Tibial nerve (tissue), 4 donors: ENCODE measurements at regions not wholly inside any gene's neighbourhood (a gene's known extent, or its start where the extent isn't known, plus 50 kb on each side); places are given as distances from the start of the nearest gene placed in this dataset.

ENCODE experiments used
- DNase-seq, 2 donors: peaks; one replicate each; pipeline ENCODE4 v3.0.0-alpha.2; 2019; ENCODE audit warnings: low spot score in 2 of 2
- H3K27ac ChIP-seq, 4 donors: fragments of 200-600 bp; sonication (generic) in 3 of 4; one replicate each; pipeline ENCODE4 v1.5.1; 2017 to 2019; ENCODE audit warnings: mild to moderate bottlenecking in 1 of 4
- H3K27me3 ChIP-seq, 2 donors: fragments of 200-600 bp; sonication (generic) in 1 of 2; one replicate each; pipeline versions ENCODE4 v1.5.1 to v1.6.0; 2017 to 2019
- H3K36me3 ChIP-seq, 3 donors: fragments of 200-600 bp; sonication (generic); one replicate each; pipeline ENCODE4 v1.5.1; 2018 to 2019
- H3K4me1 ChIP-seq, 4 donors: fragments of 200-600 bp; sonication (generic) in 3 of 4; one replicate each; pipeline ENCODE4 v1.5.1; 2017 to 2019
- H3K4me3 ChIP-seq, 4 donors: fragments of 200-600 bp; sonication (generic) in 3 of 4; one replicate each; pipeline ENCODE4 v1.5.1; 2017 to 2019; ENCODE audit warnings: mild to moderate bottlenecking in 1 of 4, moderate library complexity in 1 of 4
- H3K9me3 ChIP-seq, 4 donors: fragments of 200-600 bp; sonication (generic) in 3 of 4; one replicate each; pipeline ENCODE4 v1.5.1; 2017 to 2019
- CTCF ChIP-seq, 5 experiments: fragments of 200-600 bp in 3 of 5; fragments of 450-650 bp in 2 of 5; sonication (generic) in 3 of 5; IDR thresholded peaks; one replicate each; pipeline ENCODE4 v1.5.1; 2016 to 2019; ENCODE audit warnings: antibody characterized with exemption in 5 of 5, mild to moderate bottlenecking in 3 of 5, moderate library complexity in 2 of 5
- EP300 ChIP-seq, 2 donors: sonication (generic); formaldehyde crosslinking; IDR thresholded peaks; one replicate each; pipeline ENCODE4 v1.6.1; 2017; ENCODE audit warnings: antibody characterized with exemption in 2 of 2, mild to moderate bottlenecking in 1 of 2
- POLR2A ChIP-seq, 2 donors: fragments of 450-650 bp; IDR thresholded peaks; one replicate each; pipeline ENCODE4 v1.6.1; 2017; ENCODE audit warnings: antibody characterized with exemption in 2 of 2, mild to moderate bottlenecking in 2 of 2, moderate library complexity in 2 of 2
- WGBS, 2 donors: methylation state at CpG; one replicate each; pipeline ENCODE4 v1.1.5; 2018; 5-methylcytosine and 5-hydroxymethylcytosine counted together

GRCh38 chr10:4208499-4208898, 423.5 kb upstream of the KLF6 start:
- 64 to 66% methylated on average over 5 of the region's 5 CpGs for WGBS, 2 donors
- TF ChIP-seq POLR2A (IDR thresholded peaks at IDR 0.05) (no peak), EP300 (IDR thresholded peaks at IDR 0.05) (no peak), CTCF (IDR thresholded peaks at IDR 0.05) (no peak)
- no peak for DNase-seq
- H3K27me3 ChIP-seq, result no peaks in the 10 kb centered on the region
- H3K36me3 ChIP-seq, result no peaks in the 10 kb centered on the region
- H3K27ac ChIP-seq, result peak overlapping the region in 2 of 4 donors; percentile 23
- no peaks in the 10 kb centered on the region for H3K9me3 ChIP-seq
- peaks cover 0 to 5% (median 0%) of the 10 kb centered on the region in 4 donors for H3K4me1 ChIP-seq
- no peak overlapping the region for H3K4me3 ChIP-seq

DNA sequence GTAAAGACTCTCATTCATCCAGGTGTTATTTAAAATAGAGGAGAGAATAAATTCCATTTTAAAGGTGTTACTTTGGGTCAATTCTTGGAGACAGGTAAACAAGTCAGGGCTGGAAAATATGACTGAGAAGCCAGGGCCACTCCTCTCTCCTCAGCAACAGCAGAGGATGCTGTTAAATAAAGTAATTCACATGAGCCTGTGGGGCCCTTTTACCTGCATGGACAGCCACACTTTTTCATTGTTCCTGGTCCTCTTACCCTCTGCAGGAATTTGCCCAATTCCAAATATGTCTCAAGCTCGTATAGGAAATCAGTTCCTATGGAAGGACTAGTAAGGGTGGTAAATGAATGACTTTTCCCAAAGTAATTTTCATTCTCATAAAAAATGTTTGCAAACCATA, 420.1 kb upstream of the KLF6 start:
- 87 to 90% methylated on average over 1 of the region's 1 CpG for WGBS, 2 donors
- Histone ChIP-seq H3K27ac (no peak overlapping the region), H3K4me1 (peaks cover 0 to 5% (median 0%) of the 10 kb centered on the region in 4 donors), H3K36me3 (no peaks in the 10 kb centered on the region), H3K4me3 (no peak overlapping the region), H3K9me3 (no peaks in the 10 kb centered on the region), H3K27me3 (no peaks in the 10 kb centered on the region)
- no peak for TF ChIP-seq CTCF (IDR thresholded peaks at IDR 0.05)
- no peak for TF ChIP-seq POLR2A (IDR thresholded peaks at IDR 0.05)
- TF ChIP-seq EP300 (IDR thresholded peaks at IDR 0.05), result no peak
- no peak for DNase-seq

DNA sequence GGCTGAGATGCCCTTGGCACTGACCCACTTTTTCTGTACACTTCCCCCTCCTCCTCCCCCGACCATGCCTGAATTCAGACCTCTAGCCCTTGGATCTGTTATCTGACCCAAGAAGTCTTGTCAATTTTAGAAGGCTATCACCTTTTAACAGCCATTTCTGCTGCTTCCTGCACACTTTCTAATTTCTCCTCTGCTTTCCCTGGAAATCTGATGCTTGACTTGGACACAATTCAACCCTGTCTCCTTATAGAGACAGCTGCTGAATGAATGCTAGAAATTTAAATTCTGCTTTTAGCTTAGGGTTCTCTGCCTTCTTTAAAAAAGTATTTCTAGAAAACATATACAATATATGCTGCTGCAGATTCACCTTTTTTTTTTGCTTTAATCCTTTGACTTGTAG, 417.9 kb upstream of the KLF6 start:
- no peak for DNase-seq
- H3K9me3 ChIP-seq, result no peaks in the 10 kb centered on the region
- WGBS, 2 donors, result 50 to 58% methylated on average over 1 of the region's 1 CpG
- no peak overlapping the region for H3K27ac ChIP-seq
- no peaks in the 10 kb centered on the region for H3K27me3 ChIP-seq
- no peaks in the 10 kb centered on the region for H3K36me3 ChIP-seq
- peaks cover 0 to 1% (median 0%) of the 10 kb centered on the region in 4 donors for H3K4me1 ChIP-seq
- no peak for TF ChIP-seq EP300 (IDR thresholded peaks at IDR 0.05)
- H3K4me3 ChIP-seq, result no peak overlapping the region

DNA sequence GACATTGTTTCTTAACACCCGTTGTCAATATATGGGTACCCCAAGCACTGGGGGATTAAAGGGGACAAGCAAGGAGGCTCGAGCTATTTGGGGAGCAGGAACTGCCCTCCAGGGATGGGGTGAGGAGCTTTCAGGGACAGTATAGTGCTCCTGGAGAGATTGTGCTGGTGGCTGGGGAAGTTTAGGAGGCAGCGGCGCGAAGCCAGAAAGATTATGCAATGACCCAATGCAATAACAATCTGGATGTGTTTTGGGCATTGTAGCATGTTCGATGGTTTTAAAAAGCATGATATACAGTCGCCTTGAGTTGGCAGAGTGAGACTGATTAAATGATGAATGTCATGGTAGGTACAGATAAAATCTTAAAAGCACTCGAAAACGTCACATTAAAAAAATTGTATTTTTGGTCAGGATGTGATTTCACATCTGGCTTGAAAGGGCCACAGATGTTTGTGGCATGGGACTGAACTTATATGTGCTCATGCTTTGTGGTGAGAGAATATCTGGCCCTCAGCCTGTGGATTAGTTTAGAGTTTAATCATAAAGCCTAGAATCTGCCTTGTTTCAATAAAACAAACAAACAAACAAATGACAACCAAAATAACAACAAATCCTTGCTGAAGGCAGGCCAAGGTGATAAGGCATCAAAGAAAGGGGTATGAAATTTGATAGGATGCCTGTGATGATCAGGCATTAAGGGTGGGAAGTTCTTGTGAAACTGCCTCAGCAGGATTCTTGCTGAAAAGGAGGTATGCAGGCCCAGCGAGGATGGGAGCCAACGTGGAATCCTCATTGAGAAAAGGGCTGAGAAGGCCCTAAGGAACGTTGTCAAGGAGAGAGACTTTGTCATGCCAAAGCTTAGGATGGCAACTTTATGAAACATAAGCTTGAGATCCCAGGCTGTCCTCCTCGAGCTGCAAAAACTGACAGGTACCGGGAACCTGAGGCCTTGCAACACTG, 417.1 kb upstream of the KLF6 start:
- DNase-seq, result no peak
- H3K27ac ChIP-seq, result no peak overlapping the region
- TF ChIP-seq POLR2A (IDR thresholded peaks at IDR 0.05) (no peak), EP300 (IDR thresholded peaks at IDR 0.05) (no peak), CTCF (IDR thresholded peaks at IDR 0.05) (no peak)

DNA sequence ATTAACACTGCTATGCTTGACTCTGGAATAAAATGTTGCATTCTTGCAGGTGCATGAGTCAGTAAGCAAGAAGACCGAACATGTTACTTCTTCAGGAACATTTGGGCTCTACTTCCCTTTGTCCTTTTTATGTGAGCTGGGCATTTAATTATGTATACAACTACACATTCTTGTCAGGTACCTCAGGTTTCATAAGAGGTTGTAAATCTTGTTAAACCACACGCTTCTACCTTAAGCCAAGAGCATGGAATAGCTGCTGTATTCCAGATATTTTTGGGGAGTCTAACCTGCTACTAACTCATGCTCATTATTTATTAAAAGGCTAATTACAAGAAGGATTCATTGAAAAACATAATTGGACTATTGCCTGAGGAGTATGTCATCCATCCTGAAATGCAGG, 414.2 kb upstream of the KLF6 start:
- Histone ChIP-seq H3K27me3 (no peaks in the 10 kb centered on the region), H3K9me3 (no peaks in the 10 kb centered on the region), H3K4me1 (peaks cover 0 to 20% (median 0%) of the 10 kb centered on the region in 4 donors), H3K36me3 (no peaks in the 10 kb centered on the region), H3K4me3 (no peak overlapping the region), H3K27ac (no peak overlapping the region)
- no peak for TF ChIP-seq POLR2A (IDR thresholded peaks at IDR 0.05)
- no peak for TF ChIP-seq CTCF (IDR thresholded peaks at IDR 0.05)
- TF ChIP-seq EP300 (IDR thresholded peaks at IDR 0.05), result no peak
- DNase-seq, result no peak
- 97 to 100% methylated on average over 2 of the region's 2 CpGs for WGBS, 2 donors

More for the DNA sequence above, 417.1 kb upstream of the KLF6 start:
- no peaks in the 10 kb centered on the region for H3K9me3 ChIP-seq
- H3K27me3 ChIP-seq, result no peaks in the 10 kb centered on the region
- H3K36me3 ChIP-seq, result no peaks in the 10 kb centered on the region
- H3K4me1 ChIP-seq, result peaks cover 0 to 7% (median 0%) of the 10 kb centered on the region in 4 donors
- 84 to 85% methylated on average over 14 of the region's 14 CpGs for WGBS, 2 donors
- H3K4me3 ChIP-seq, result no peak overlapping the region
